HG03439 (cell line): ENCODE measurements at regions not wholly inside any gene's neighbourhood (a gene's known extent, or its start where the extent isn't known, plus 50 kb on each side); places are given as distances from the start of the nearest gene placed in this dataset.

Experiments used
- ATAC-seq: cut with Tn5 transposase; IDR thresholded peaks from one replicate; pipeline ENCODE4 v1.9.1; 2021; ENCODE audit warnings: mild to moderate bottlenecking, moderate library complexity; ENCODE audit not compliant: unreplicated experiment

DNA sequence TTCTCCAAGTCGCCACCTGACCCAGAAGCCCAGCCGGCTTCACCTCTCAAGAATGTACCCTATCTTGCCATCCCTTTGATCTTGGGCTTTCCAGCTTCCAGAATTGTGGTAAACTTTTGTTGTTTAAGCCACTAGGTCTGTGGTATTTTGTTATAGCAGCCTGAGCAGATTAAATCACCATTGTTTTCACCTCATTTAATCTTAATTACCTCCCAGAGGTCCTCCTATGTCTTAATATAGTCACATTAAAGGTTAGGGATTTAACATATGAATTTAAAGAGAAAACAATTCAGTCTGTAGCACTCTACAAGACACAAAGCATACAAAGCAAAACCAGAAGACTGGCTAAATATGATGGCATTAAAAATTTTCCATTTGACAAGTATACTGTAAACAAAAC lies 123.4 kb upstream of the CADM2 start:
- ATAC-seq = no peak

DNA sequence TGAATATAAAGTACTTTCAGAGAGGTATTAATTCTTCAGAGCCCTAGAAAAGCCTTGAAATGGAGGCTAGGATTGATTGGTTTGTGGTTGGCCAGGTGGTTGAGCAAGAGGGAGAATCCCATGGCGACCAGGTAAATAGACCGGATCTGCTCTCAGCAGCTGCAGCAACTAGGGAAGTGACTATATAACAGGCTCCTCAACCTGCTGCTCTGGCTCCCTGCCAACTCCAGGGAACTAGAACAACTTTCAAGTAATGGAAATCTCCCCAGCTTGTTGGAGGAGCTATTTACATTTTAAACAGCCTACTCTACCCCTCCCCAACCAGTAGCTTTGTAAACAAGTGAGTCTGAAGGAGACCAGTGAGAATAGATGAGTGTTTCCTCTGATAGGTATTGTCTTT lies 121.8 kb upstream of the CADM2 start:
- ATAC-seq = no peak

DNA sequence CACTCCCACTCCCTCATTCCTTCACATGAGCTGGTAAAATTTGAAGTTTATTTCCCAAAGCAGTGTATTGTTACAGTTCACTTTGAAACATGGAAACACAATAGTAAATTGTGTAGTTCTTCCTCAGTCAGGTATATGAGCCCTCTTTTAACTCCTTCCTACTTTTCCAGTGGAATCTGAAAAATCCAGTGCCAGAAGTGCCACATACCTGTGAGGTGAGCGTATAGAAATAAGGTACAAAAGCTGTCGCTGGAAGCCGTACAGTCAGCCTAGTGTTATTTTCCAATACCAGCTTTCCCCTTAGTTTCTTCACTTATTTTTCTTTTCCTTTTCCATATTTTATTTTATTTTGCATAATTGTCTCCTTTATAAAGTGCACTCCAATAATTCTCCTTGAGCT lies 81.7 kb upstream of the CADM2 start:
- no peak for ATAC-seq

DNA sequence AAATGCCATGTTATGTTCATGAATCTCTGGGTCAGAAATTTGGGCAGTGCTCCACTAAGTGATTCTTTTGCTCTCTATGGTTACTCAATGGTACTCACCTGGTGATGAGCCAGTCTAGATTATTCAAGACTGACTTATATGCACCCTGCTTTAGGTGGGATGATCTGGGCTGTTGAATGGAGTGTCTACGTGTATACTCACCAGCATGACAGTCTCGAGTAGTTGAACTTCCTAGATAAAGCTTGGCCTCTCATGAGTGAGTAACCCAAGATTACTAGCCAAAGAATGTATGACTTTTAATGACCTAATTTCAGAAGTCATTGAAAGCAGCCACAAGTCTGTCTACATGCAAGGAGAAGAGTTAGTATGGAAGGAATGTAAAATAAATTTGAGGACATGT lies 77.5 kb upstream of the CADM2 start:
- ATAC-seq = no peak

DNA sequence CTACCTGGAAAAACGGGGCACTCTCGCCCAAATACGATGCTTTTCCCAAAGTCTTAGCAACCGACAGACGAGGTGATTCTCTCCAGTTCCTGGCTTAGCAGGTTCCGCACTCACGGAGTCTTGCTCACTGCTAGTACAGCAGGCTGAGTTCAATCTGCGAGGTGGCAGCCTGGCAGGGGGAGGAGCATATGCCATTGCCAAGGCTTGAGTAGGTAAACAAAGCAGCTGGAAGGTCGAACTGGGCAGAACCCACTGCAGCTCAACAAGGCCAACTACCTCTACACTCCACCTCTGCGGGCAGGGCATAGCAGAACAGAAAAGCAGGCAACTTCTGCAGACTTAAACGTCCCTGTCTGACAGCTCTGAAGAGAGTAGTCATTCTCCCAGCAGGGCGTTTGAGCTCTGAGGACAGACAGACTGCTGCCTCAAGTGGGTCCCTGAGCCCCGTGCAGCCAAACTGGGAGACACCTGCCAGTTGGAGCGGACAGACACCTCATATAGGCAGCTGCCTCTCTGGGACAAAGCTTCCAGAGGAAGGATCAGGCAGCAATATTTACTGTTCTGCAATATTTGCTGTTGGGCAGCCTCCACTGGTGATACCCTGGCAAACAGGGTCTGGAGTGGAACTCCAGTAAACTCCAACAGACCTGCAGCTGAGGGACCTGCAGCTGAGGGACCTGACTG lies 73.4 kb upstream of the CADM2 start:
- no peak for ATAC-seq

DNA sequence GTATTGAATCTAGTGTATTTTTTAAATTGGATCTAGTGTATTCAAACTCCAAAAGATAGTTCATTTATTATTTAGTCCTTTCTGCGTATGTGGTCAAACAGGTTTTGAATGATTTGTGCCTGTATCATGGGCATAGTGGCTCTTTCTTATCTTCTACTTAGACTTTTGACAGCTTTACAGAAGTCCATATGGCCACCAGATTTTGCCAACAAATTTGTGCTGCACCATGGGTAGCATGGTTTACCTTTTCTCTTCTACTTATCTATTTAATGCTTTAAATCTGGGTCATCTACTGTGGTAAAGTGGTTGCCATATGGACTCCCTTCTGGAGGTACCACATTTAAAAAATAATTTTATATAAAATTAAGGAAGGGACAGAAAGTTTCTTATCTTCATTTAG lies 66.9 kb upstream of the CADM2 start:
- no peak for ATAC-seq

DNA sequence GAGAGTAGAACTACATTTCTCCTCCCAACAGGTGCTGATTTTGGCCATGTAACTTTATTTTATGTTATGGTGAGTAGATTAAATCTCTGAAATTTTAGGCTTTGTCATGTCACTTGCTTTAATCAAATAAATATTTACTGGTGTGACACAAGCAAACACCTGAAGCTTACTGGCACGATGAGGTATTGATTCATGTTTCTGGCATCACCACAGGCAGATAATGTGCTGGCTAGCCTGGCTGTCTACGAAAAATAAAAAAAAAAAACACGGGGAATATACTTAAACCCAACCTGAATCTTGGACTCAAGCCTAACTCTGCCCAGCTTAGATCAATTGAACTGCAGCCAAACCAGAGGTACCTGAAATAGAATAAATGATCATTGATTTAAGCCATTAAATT lies 65.6 kb upstream of the CADM2 start:
- ATAC-seq = no peak

DNA sequence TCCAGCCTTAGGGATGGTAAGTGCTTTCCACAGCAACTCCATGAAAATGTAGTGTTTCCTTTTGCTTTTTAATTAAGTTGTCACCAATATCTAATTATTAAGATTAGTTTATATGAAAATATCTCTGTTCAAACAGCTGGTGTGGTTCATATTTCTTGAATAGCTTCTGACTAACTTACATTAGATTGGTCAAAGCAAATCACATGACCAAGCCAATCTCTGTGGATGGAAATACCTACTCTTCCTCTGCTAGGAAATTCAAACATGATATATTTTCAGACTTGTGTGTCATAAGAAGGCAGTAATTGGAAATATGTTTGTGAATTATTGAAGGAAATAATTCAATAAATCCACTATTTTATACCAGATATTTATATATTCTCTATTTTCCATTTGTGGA lies 54.6 kb upstream of the CADM2 start:
- no peak for ATAC-seq

DNA sequence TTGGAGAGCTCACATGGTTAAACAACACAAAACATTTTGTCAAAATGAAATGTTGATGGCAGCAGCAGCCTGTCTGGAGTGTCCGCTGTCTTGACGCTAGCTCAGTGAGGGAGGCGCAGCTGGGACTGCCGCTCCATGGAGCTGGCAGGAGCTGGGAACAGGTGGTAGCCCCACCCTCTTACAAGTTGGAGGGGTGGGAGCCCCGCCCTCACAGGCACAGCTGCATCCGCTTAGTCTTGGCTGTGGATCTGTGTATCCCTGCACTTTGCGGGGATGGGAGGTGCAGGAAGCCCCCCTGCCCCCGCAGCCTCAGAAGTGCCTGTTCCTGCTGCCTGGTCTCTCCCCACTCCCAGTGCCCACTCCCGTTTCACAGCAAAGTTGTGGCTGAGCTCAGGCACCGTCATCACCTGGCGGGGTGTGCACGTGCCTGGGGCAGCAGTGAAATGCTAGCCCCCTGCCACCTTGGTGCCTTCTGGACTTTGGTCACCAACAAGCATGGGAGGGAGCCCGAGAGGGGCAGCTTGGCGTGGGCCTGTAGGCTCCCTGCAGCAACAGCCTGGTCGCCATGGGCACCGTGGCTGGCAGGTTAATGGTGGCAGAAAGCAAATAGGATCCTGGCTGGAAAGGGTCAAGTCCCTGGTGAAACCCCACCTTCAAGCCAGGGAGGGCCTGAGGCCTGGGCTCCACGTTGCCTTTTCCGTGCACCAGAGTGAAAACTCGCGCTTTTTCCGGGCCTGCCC lies 53.8 kb upstream of the CADM2 start:
- ATAC-seq = no peak

DNA sequence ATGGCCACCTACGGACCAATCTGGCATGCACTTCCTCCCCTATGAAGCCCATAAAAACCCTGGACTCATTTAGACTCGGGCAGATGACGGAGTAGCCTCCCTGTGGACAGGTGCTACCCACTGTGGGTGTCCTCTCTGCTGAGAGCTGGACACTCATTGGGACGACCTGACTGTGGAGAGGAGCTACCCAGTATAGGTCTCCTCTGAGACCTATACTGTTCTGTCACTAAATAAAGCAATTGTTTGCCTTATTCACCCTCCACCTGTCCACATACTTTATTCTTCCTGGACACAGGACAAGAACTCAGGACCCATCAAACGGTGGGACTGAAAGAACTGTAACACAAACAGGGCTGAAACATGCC lies 53.3 kb upstream of the CADM2 start:
- no peak for ATAC-seq

DNA sequence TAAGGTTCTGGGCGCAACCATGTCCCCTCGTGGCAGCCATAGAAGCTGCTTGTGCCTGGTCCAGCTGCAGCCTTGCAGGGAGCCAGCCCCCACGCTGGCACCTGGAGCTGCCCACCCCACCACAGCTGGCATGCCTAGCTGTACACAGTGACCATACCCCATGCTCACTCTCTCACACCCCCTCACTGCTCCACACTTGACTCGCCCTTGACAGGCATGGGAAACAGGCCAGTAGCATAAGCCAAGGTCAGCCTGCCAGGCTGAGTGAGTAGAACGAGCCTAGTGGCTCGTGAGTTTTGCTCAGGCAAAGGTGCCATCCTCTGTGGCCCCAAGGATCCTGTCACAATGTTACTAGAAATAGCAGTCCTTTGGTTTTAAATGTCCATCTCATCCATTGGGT lies 52.7 kb upstream of the CADM2 start:
- no peak for ATAC-seq
